Astrocyte of the cerebellum (primary cell): ENCODE measurements at regions not wholly inside any gene's neighbourhood (a gene's known extent, or its start where the extent isn't known, plus 50 kb on each side); places are given as distances from the start of the nearest gene placed in this dataset.

Experiments
- DNase-seq: peaks from one replicate; pipeline ENCODE4 v3.0.0-alpha.2; 2011; ENCODE audit warnings: low read depth
- H3K4me3 ChIP-seq: 2 replicates; pipeline ENCODE4 v1.5.1; 2011; ENCODE audit warnings: mild to moderate bottlenecking, low read depth, low read length, moderate library complexity
- CTCF ChIP-seq: IDR thresholded peaks from 2 replicates; pipeline ENCODE4 v1.5.1; 2012; ENCODE audit warnings: low read length, low read depth, moderate library complexity, mild to moderate bottlenecking; ENCODE audit errors: missing control alignments
- in situ Hi-C: cut with HindIII; loops from 2 replicates; pipeline ENCODE4 v1.10.0; 2017; ENCODE audit warnings: low sequenced_read_pairs

DNA sequence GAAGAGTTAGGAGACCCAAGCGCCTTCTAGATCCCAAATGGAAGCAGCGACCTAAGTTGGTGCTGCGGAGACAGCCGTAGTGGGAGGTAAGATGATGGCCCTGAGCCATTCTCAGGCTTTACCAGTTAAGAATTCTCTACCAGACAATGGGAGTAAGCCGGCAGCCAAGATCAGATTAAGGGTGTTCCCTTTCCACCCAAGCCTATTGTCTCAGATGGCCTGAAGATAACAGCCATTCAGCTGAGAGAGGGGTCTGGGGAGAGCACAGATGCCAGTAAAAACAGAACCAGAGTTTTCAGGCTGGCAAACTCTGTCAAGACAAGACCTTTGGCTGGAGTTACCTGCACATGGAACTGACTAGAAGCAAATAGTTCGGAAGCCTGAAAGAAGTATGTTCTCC is 191.7 kb upstream of the HAAO start:
- no peak for TF ChIP-seq CTCF
- in situ Hi-C loops = no loop called here
- H3K4me3 ChIP-seq = no peak overlapping the region
- DNase-seq = no peak

- in situ Hi-C loops = no loop called here
Measured at GRCh38 chr2:42980764-42981416, 188.5 kb upstream of the HAAO start.

DNA sequence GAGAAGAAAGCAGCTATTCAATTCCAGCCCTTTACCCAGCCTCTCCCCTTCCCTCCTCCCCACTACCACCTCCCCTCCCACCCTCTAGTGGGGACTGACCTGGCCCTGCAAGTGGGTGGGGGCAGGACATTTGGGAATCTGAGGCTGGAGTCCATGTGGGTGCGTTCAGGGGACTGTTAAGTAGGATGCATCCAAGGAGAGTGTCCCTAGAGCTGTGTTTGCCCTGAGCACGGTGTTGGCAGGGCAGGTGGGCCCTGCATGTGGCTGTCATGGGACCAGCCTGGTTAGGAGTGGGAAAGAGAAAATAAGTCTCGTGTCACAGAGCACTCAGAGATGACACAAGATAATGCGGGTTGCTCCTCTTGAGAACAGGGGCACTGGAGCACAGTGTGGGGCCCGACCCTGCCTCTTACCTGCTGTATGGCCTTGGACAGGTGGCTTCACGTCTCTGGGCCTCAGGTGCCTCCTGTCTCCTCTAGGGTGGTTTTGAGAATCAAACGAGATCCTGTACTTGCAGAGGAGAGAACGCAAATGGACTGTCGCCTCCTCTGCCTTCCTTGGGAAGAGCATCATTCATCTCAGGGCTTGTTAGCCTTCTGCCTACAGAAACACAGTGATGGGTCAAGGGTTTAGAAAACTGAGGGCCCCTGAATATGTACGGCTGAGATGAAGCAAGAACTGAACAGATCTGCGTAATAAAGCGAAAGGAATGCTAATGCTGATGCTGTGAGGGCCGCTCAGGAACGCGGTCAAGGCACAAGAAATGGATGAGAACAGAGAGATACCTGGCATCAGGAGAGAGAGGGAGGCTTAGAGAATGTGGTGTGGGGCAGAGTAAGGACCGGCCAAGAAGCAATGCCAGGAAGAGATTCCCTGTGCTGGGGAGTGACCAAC is 187.7 kb upstream of the HAAO start:
- no peak for TF ChIP-seq CTCF
- H3K4me3 ChIP-seq = no peak overlapping the region
- no peak for DNase-seq
- in situ Hi-C loops = no loop called here

More at GRCh38 chr2:42980764-42981416, 188.5 kb upstream of the HAAO start:
- no peak overlapping the region for H3K4me3 ChIP-seq
- no peak for TF ChIP-seq CTCF
- no peak for DNase-seq

DNA sequence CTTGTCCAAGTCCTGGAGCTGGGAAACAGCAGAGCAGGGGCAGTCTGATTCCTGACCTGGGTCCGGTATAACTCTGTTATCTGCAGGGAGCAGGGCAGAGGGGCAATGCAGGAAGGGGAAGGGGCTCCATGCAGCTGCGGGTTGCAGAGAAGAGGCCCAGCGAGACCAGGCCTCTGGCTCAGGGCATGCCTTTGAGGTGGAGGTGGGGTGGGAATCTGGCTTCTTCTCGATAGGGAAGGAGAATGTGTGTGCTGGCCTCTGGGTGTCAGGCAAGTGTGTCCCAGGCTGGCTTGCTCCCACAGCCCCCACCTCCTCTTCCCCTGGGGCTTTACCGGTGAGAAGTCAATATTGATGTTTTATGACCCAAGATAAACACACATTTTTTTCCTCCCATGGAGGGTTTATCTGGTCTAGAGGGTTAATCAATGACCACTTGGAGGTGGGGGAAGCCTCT is 187.1 kb upstream of the HAAO start:
- no peak for DNase-seq
- in situ Hi-C loops = no loop called here
- no peak for TF ChIP-seq CTCF

GRCh38 chr2:42978887-42979415 is 186.6 kb upstream of the HAAO start:
- in situ Hi-C loops = no loop called here

More for the DNA sequence above, 187.1 kb upstream of the HAAO start:
- H3K4me3 ChIP-seq = no peak overlapping the region

More at GRCh38 chr2:42978887-42979415, 186.6 kb upstream of the HAAO start:
- DNase-seq = no peak
- no peak for TF ChIP-seq CTCF
- no peak overlapping the region for H3K4me3 ChIP-seq
